GM21528 (cell line): ENCODE measurements at regions not wholly inside any gene's neighbourhood (a gene's known extent, or its start where the extent isn't known, plus 50 kb on each side); places are given as distances from the start of the nearest gene placed in this dataset.

Source experiments
- ATAC-seq: cut with Tn5 transposase; IDR thresholded peaks from one replicate; pipeline ENCODE4 v1.9.1; 2021; ENCODE audit warnings: mild to moderate bottlenecking, moderate library complexity; ENCODE audit not compliant: unreplicated experiment, low FRiP score

DNA sequence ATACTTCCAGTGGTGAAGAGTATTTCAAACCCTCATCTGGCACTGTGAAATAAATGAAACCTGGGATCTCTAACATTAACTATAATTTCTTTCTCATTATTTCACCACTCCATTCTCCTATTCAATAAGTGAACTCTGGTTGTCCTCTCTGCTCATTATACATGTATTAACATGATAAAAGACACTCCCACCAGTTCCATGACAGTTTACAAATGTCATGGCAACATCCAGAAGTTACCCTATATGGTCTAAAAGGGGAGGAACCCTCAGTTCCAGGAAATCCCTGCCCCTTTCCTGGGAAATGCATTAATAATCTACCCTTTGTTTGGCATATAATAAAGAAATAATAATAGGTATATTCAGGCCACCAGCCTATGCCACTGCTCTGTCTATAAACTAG is 62.7 kb upstream of the BRINP3 start:
- ATAC-seq: no peak

DNA sequence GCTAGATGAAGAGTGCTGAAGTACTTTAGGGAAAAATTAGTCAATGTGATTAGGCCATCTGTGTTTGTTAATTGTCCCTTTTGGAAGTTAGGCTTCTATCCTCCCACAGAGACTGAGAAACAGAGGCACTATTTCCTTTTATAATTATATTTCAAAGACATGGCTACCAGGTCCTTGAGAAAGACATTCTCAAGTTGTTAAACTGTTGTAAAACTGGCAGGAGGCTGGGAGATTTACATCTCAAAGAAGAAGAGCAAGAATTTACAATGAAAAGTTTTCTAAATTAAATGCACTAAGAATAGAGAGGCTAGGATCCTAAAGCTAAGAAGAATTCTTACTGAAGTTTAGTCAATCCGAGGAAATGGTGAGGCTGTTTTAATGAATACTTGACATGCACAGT is 74.0 kb upstream of the BRINP3 start:
- no peak for ATAC-seq

DNA sequence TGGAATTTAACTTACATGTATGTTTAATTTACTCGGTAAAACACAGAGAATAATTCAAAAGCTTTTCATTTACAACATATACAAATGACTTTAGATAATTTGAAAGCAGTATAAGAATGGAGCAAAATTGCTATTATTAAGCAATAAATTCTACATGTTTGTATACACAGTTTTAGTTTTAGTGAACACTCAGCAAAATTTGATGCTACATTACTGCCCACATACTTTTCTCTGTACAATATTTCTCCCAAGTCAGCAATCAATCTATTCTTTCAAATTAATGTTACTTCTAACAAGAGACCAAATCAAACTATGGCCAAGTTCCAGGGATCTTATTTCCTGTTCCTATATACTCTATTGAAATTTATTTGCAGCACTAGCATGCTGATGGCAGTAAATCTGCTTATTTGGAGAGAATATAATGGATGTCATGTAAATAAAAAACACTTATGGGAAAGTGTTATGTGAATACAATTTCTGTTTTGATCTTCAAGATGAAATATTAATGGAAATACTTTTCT is 82.6 kb upstream of the BRINP3 start:
- ATAC-seq: no peak

GRCh38 chr1:190563230-190563629 is 85.6 kb upstream of the BRINP3 start:
- no peak for ATAC-seq

GRCh38 chr1:190564117-190564516 is 86.5 kb upstream of the BRINP3 start:
- ATAC-seq: no peak

GRCh38 chr1:190578017-190578416 is 100.4 kb upstream of the BRINP3 start:
- no peak for ATAC-seq

DNA sequence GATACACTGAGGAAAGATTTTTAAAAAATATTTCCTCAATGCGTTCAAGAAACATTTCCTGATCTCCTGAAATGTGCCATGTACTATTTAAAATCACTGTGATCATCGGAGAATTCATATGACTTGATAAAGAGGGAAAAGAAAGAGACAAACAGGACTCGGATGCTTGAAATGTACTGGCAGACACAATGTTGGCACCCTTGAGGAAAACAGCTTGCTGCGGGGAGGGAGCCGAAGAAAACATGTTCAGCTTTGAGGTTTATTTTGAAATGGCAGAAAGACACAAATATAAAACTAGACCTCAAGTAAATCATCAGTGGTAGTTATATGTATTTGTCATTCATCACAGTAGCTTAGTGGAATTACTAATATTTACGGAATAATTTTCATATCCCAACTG is 100.9 kb upstream of the BRINP3 start:
- no peak for ATAC-seq

DNA sequence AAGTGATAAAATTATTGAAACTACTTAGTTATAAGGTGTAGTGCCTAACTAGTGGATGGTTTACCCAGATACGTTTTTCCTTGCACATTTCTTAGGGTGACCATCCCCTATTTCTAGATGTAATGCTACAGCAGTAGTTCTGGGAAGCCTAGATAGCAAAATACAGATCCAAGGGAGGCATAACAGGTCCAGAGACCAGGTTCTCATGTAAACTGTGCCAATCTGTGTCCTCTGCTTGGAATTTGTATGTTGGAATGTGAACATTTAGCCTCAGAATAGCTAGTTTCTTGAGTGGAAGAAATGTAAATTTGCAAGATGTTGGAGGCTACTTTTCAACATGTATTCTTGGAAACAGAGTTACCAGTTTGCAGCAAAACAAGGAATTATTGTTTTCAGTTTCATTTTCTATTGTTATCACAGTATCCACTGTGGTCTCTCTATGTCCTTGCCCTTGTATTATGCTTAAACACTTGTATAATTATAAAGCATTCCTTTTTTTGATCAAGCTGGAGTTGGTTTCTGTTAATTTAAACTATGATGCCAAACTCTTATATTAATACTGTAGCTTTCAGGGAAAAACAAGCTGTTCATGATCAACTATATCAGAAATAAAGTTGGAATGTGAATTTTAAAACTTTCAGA is 102.0 kb upstream of the BRINP3 start:
- ATAC-seq: no peak

GRCh38 chr1:190583862-190584261 is 106.2 kb upstream of the BRINP3 start:
- ATAC-seq: no peak

- ATAC-seq: no peak
Observed at GRCh38 chr1:190588424-190588823, 110.8 kb upstream of the BRINP3 start.

GRCh38 chr1:190595438-190595837 is 117.8 kb upstream of the BRINP3 start:
- ATAC-seq: no peak

GRCh38 chr1:190597294-190597693 is 119.6 kb upstream of the BRINP3 start:
- no peak for ATAC-seq

- ATAC-seq: no peak
Observed at GRCh38 chr1:190599670-190600069, 122.0 kb upstream of the BRINP3 start.

DNA sequence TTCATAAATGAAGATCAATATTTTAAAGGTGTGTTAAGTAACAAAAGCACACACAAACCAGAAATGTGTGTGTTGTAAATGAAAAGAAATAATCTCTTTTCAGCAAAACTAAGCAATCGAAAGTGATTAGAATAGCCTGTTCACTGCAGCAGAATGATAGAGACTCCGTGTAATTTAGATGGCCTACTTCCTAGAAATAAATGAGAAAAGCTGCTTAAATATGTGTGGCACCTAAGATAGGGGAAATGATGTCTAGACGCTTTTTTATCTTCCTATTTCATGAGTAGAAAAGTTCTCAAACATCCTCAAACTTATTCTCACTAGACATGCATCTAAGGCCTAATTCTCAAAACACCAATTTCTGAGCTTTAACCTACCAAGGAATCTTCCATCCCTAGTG is 124.7 kb upstream of the BRINP3 start:
- no peak for ATAC-seq

- ATAC-seq: no peak
Observed at GRCh38 chr1:190608282-190608681, 130.6 kb upstream of the BRINP3 start.

DNA sequence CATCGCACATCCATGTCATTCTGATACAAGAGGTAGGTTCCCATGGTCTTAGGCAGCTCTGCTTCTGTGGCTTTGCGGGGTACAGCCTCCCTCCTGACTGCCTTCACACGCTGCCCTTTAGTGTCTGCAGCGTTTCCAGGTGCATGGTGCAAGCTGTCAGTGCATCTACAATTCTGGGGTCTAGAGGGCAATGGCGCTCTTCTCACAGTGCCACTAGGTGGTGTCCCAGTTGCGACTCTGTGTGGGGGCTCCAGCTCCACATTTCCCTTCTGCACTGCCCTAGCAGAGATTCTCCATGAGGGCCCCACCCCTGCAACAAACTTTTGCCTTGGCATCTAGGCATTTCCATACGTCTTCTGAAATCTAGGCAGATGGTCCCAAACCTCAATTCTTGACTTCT is 138.2 kb upstream of the BRINP3 start:
- ATAC-seq: no peak

- no peak for ATAC-seq
Observed at GRCh38 chr1:190616235-190616634, 138.6 kb upstream of the BRINP3 start.

DNA sequence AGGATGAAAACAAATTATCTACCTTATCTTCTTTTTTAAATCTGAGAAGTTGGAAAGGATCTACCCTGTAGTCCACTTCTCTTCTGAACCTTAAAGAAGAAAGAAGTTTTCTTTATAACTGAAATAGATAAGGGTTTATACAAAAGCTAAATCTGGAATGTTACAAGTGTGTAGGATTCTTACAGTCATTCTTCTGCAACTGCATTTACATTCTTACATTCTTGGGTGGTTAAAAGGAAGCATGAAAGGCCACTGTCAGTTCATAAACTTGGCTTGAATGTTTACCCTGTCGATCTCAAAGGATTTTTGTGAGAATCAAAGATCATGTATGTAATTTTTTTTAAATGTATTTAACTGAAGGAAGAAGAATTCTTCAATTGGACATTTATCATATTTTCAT is 142.1 kb upstream of the BRINP3 start:
- ATAC-seq: no peak

- ATAC-seq: no peak
Observed at GRCh38 chr1:190633488-190633887, 155.8 kb upstream of the BRINP3 start.

GRCh38 chr1:190634134-190634533 is 156.5 kb upstream of the BRINP3 start:
- no peak for ATAC-seq

- no peak for ATAC-seq
Observed at GRCh38 chr1:190649553-190649952, 171.9 kb upstream of the BRINP3 start.

GRCh38 chr1:190658907-190659306 is 181.2 kb upstream of the BRINP3 start:
- ATAC-seq: no peak

- no peak for ATAC-seq
Observed at GRCh38 chr1:190663962-190664361, 186.3 kb upstream of the BRINP3 start.
